SU-DHL-6 (cell line): ENCODE measurements at regions not wholly inside any gene's neighbourhood (a gene's known extent, or its start where the extent isn't known, plus 50 kb on each side); places are given as distances from the start of the nearest gene placed in this dataset.

Experiments
- CTCF ChIP-seq: fragments of 200-600 bp; sonication (generic); IDR thresholded peaks from one replicate; pipeline ENCODE4 v1.5.1; 2017; ENCODE audit warnings: antibody characterized with exemption, mild to moderate bottlenecking, low read length, moderate library complexity; ENCODE audit not compliant: insufficient read depth, poor library complexity, severe bottlenecking
- EZH2phosphoT487 ChIP-seq: fragments of 200-600 bp; sonication (generic), shearing (Covaris generic); conservative IDR thresholded peaks from 2 replicates; pipeline ENCODE4 v1.6.1; 2018; ENCODE audit warnings: mild to moderate bottlenecking, antibody characterized with exemption, low read length, moderate library complexity, mixed read lengths

- TF ChIP-seq CTCF (no peak), EZH2phosphoT487 (no peak)
These were observed 140.6 kb upstream of the TENM3 start for GRCh38 chr4:182102576-182102975.
